ENCODE measurements at regions not wholly inside any gene's neighbourhood (a gene's known extent, or its start where the extent isn't known, plus 50 kb on each side); places are given as distances from the start of the nearest gene placed in this dataset.

- TF ChIP-seq CTCF (IDR thresholded peaks at IDR 0.05), result no peak
- H3K9me3 Mint-ChIP-seq, result no peaks in the 10 kb centered on the region
- no peak for DNase-seq
- H3K36me3 Mint-ChIP-seq (ENCODE audit: low read depth), result no peaks in the 10 kb centered on the region
- H3K27ac Mint-ChIP-seq, result no peak overlapping the region
- H3K27me3 Mint-ChIP-seq (ENCODE audit: insufficient read depth), result no peaks in the 10 kb centered on the region
- no peak overlapping the region for H3K4me3 Mint-ChIP-seq
- H3K4me1 Mint-ChIP-seq (ENCODE audit: low read depth), result no peaks in the 10 kb centered on the region
Measured at GRCh38 chr2:41142478-41142877, 690.6 kb upstream of the SLC8A1 start.

GRCh38 chr2:41145066-41145465 lies 693.2 kb upstream of the SLC8A1 start:
- Mint-ChIP-seq H3K4me1 (ENCODE audit: low read depth) (no peaks in the 10 kb centered on the region), H3K9me3 (no peaks in the 10 kb centered on the region), H3K27ac (no peak overlapping the region), H3K4me3 (no peak overlapping the region), H3K27me3 (ENCODE audit: insufficient read depth) (no peaks in the 10 kb centered on the region), H3K36me3 (ENCODE audit: low read depth) (no peaks in the 10 kb centered on the region)
- TF ChIP-seq CTCF (IDR thresholded peaks at IDR 0.05), result no peak
- DNase-seq, result no peak

GRCh38 chr2:41149054-41149453 lies 697.2 kb upstream of the SLC8A1 start:
- no peaks in the 10 kb centered on the region for H3K9me3 Mint-ChIP-seq
- H3K27ac Mint-ChIP-seq, result no peak overlapping the region
- H3K27me3 Mint-ChIP-seq (ENCODE audit: insufficient read depth), result no peaks in the 10 kb centered on the region
- no peaks in the 10 kb centered on the region for H3K4me1 Mint-ChIP-seq (ENCODE audit: low read depth)
- no peaks in the 10 kb centered on the region for H3K36me3 Mint-ChIP-seq (ENCODE audit: low read depth)
- no peak for TF ChIP-seq CTCF (IDR thresholded peaks at IDR 0.05)
- DNase-seq, result no peak
- no peak overlapping the region for H3K4me3 Mint-ChIP-seq

GRCh38 chr2:41151746-41152145 lies 699.9 kb upstream of the SLC8A1 start:
- Mint-ChIP-seq H3K36me3 (ENCODE audit: low read depth) (no peaks in the 10 kb centered on the region), H3K4me3 (no peak overlapping the region), H3K9me3 (peaks cover 2% of the 10 kb centered on the region; the same call in 1 of the 2 replicates), H3K4me1 (ENCODE audit: low read depth) (no peaks in the 10 kb centered on the region), H3K27ac (no peak overlapping the region), H3K27me3 (ENCODE audit: insufficient read depth) (no peaks in the 10 kb centered on the region)
- no peak for DNase-seq
- no peak for TF ChIP-seq CTCF (IDR thresholded peaks at IDR 0.05)

- Mint-ChIP-seq H3K4me1 (ENCODE audit: low read depth) (no peaks in the 10 kb centered on the region), H3K9me3 (peaks cover 8% of the 10 kb centered on the region; the same call in 1 of the 2 replicates), H3K4me3 (no peak overlapping the region), H3K27me3 (ENCODE audit: insufficient read depth) (no peaks in the 10 kb centered on the region), H3K27ac (no peak overlapping the region), H3K36me3 (ENCODE audit: low read depth) (no peaks in the 10 kb centered on the region)
- no peak for DNase-seq
- no peak for TF ChIP-seq CTCF (IDR thresholded peaks at IDR 0.05)
Measured at GRCh38 chr2:41152318-41152717, 700.4 kb upstream of the SLC8A1 start.

GRCh38 chr2:41160439-41160838 lies 708.5 kb upstream of the SLC8A1 start:
- Mint-ChIP-seq H3K4me3 (no peak overlapping the region), H3K4me1 (ENCODE audit: low read depth) (no peaks in the 10 kb centered on the region), H3K36me3 (ENCODE audit: low read depth) (no peaks in the 10 kb centered on the region), H3K9me3 (peaks cover 9% of the 10 kb centered on the region; the same call in 1 of the 2 replicates), H3K27me3 (ENCODE audit: insufficient read depth) (no peaks in the 10 kb centered on the region), H3K27ac (no peak overlapping the region)
- no peak for DNase-seq
- no peak for TF ChIP-seq CTCF (IDR thresholded peaks at IDR 0.05)

Data from HFFc6 (cell line).